Neural cell (in vitro differentiated cells): ENCODE measurements at regions not wholly inside any gene's neighbourhood (a gene's known extent, or its start where the extent isn't known, plus 50 kb on each side); places are given as distances from the start of the nearest gene placed in this dataset.
"Not testable (repeated sequence)": the region's sequence is repeated elsewhere in the genome, so short reads cannot be mapped to it uniquely, and the experiment has no call there.

Experiments
- H2AFZ ChIP-seq: fragments of 200-600, 300-800 bp; sonication (generic), shearing (Covaris generic); 2 replicates; pipeline ENCODE4 v1.6.0; 2014; ENCODE audit warnings: low read depth, mild to moderate bottlenecking, antibody characterized with exemption, low read length, moderate library complexity
- H3F3A ChIP-seq: fragments of 200-600 bp; shearing (Covaris generic); 2 replicates; pipeline ENCODE4 v1.6.1; 2016; ENCODE audit warnings: mild to moderate bottlenecking, moderate library complexity, mixed read lengths, antibody characterized with exemption, low read length; ENCODE audit not compliant: insufficient read depth, poor library complexity, severe bottlenecking
- H3K27ac ChIP-seq: fragments of 200-600, 300-800 bp; sonication (generic), shearing (Covaris generic); 2 replicates; pipeline ENCODE4 v1.5.1; 2014; ENCODE audit warnings: mild to moderate bottlenecking, low read length, moderate library complexity
- H3K27me3 ChIP-seq: fragments of 300-800, 200-600 bp; sonication (generic), shearing (Covaris generic); 2 replicates; pipeline ENCODE4 v1.6.0; 2014; ENCODE audit warnings: mild to moderate bottlenecking, low read depth, low read length, moderate library complexity; ENCODE audit not compliant: insufficient read depth
- H3K36me3 ChIP-seq: fragments of 300-800, 200-600 bp; sonication (generic), shearing (Covaris generic); 2 replicates; pipeline ENCODE4 v1.5.1; 2014; ENCODE audit warnings: mild to moderate bottlenecking, antibody characterized with exemption, low read length, moderate library complexity; ENCODE audit not compliant: insufficient read depth
- H3K4me2 ChIP-seq: fragments of 300-800, 200-600 bp; sonication (generic), shearing (Covaris generic); 2 replicates; pipeline ENCODE4 v1.6.0; 2014; ENCODE audit warnings: mild to moderate bottlenecking, low read length
- H3K4me3 ChIP-seq: fragments of 300-800, 200-600 bp; sonication (generic), shearing (Covaris generic); 2 replicates; pipeline ENCODE4 v1.5.1; 2014; ENCODE audit warnings: mild to moderate bottlenecking, low read length, moderate library complexity
- H3K79me2 ChIP-seq: fragments of 200-600 bp; shearing (Covaris generic); replicated peaks from 2 replicates; pipeline ENCODE4 v1.6.0; 2014; ENCODE audit warnings: mild to moderate bottlenecking, low read length, moderate library complexity; ENCODE audit not compliant: insufficient read depth
- H3K9ac ChIP-seq: fragments of 300-800, 200-600 bp; sonication (generic), shearing (Covaris generic); 2 replicates; pipeline ENCODE4 v1.6.1; 2016; ENCODE audit warnings: mild to moderate bottlenecking, low read length, mixed read lengths
- H3K9me2 ChIP-seq: fragments of 200-600 bp; shearing (Covaris generic); 2 replicates; pipeline ENCODE4 v1.6.1; 2016; ENCODE audit warnings: mild to moderate bottlenecking, low read length, mixed read lengths; ENCODE audit not compliant: insufficient read depth
- H3K9me3 ChIP-seq: fragments of 200-600, 300-800 bp; sonication (generic), shearing (Covaris generic); 2 replicates; pipeline ENCODE4 v1.6.1; 2016; ENCODE audit warnings: mild to moderate bottlenecking, mixed run types, low read length, moderate library complexity, mixed read lengths
- H4K20me1 ChIP-seq: fragments of 200-600 bp; shearing (Covaris generic); 2 replicates; pipeline ENCODE4 v1.6.1; 2016; ENCODE audit warnings: mild to moderate bottlenecking, mixed run types; ENCODE audit not compliant: insufficient read depth
- CTCF ChIP-seq: fragments of 450-650 bp; IDR thresholded peaks from 2 replicates; pipeline ENCODE4 v1.5.1; 2014; ENCODE audit warnings: antibody characterized with exemption, mild to moderate bottlenecking, moderate library complexity; ENCODE audit not compliant: poor library complexity, severe bottlenecking
- EP300 ChIP-seq: fragments of 450-650 bp; conservative IDR thresholded peaks from 2 replicates; pipeline ENCODE4 v1.6.1; 2014; ENCODE audit warnings: antibody characterized with exemption, mild to moderate bottlenecking, moderate library complexity; ENCODE audit not compliant: poor library complexity, severe bottlenecking
- EZH2 ChIP-seq: fragments of 200-600, 300-800 bp; shearing (Covaris generic), sonication (generic); IDR thresholded peaks from 2 replicates; pipeline ENCODE4 v1.6.1; 2014; ENCODE audit warnings: antibody characterized with exemption, low read length, borderline replicate concordance, mild to moderate bottlenecking; ENCODE audit not compliant: insufficient read depth, poor library complexity, severe bottlenecking
- MXI1 ChIP-seq: fragments of 450-650 bp; conservative IDR thresholded peaks from 2 replicates; pipeline ENCODE4 v1.6.1; 2014; ENCODE audit warnings: antibody characterized with exemption, mild to moderate bottlenecking; ENCODE audit not compliant: poor library complexity, severe bottlenecking
- POLR2AphosphoS5 ChIP-seq: IDR thresholded peaks from 2 replicates; pipeline ENCODE4 v1.6.1; 2012
- RAD21 ChIP-seq: fragments of 450-650 bp; conservative IDR thresholded peaks from 2 replicates; pipeline ENCODE4 v1.6.1; 2014; ENCODE audit warnings: antibody characterized with exemption, mild to moderate bottlenecking, moderate library complexity
- SMC3 ChIP-seq: fragments of 450-650 bp; conservative IDR thresholded peaks from 2 replicates; pipeline ENCODE4 v1.6.1; 2014; ENCODE audit warnings: antibody characterized with exemption, mild to moderate bottlenecking, moderate library complexity; ENCODE audit not compliant: poor library complexity
- TAF1 ChIP-seq: IDR thresholded peaks from 2 replicates; pipeline ENCODE4 v1.6.1; 2012; ENCODE audit warnings: low read depth
- TF ChIP-seq, protein P1 (sequence below): IDR thresholded peaks from 2 replicates; pipeline ENCODE4 v1.6.1; 2012; ENCODE audit warnings: borderline replicate concordance

- no peaks in the 10 kb centered on the region for H3K9me3 ChIP-seq
- no peak for TF ChIP-seq SMC3
- TF ChIP-seq CTCF = no peak
- TF ChIP-seq POLR2AphosphoS5 = no peak
- no peak for TF ChIP-seq EZH2
- TF ChIP-seq, protein P1, sequence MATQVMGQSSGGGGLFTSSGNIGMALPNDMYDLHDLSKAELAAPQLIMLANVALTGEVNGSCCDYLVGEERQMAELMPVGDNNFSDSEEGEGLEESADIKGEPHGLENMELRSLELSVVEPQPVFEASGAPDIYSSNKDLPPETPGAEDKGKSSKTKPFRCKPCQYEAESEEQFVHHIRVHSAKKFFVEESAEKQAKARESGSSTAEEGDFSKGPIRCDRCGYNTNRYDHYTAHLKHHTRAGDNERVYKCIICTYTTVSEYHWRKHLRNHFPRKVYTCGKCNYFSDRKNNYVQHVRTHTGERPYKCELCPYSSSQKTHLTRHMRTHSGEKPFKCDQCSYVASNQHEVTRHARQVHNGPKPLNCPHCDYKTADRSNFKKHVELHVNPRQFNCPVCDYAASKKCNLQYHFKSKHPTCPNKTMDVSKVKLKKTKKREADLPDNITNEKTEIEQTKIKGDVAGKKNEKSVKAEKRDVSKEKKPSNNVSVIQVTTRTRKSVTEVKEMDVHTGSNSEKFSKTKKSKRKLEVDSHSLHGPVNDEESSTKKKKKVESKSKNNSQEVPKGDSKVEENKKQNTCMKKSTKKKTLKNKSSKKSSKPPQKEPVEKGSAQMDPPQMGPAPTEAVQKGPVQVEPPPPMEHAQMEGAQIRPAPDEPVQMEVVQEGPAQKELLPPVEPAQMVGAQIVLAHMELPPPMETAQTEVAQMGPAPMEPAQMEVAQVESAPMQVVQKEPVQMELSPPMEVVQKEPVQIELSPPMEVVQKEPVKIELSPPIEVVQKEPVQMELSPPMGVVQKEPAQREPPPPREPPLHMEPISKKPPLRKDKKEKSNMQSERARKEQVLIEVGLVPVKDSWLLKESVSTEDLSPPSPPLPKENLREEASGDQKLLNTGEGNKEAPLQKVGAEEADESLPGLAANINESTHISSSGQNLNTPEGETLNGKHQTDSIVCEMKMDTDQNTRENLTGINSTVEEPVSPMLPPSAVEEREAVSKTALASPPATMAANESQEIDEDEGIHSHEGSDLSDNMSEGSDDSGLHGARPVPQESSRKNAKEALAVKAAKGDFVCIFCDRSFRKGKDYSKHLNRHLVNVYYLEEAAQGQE = no peak
- no peaks in the 10 kb centered on the region for H3K79me2 ChIP-seq
- no peak overlapping the region for H2AFZ ChIP-seq
- H3F3A ChIP-seq = no peaks in the 10 kb centered on the region
- no peaks in the 10 kb centered on the region for H3K27me3 ChIP-seq
- no peak overlapping the region for H3K9ac ChIP-seq
- no peak overlapping the region for H3K27ac ChIP-seq
- H4K20me1 ChIP-seq = no peaks in the 10 kb centered on the region
- no peak overlapping the region for H3K4me2 ChIP-seq
- no peaks in the 10 kb centered on the region for H3K36me3 ChIP-seq
- no peaks in the 10 kb centered on the region for H3K9me2 ChIP-seq
- no peak overlapping the region for H3K4me3 ChIP-seq
Observed at GRCh38 chr21:41611441-41611840, 103.5 kb upstream of the TMPRSS2 start.

- not testable (repeated sequence) for H4K20me1 ChIP-seq, H3K9me3 ChIP-seq, H3K9me2 ChIP-seq, H3F3A ChIP-seq, H2AFZ ChIP-seq, H3K36me3 ChIP-seq, H3K79me2 ChIP-seq, H3K27me3 ChIP-seq, H3K4me2 ChIP-seq, H3K4me3 ChIP-seq, H3K27ac ChIP-seq, H3K9ac ChIP-seq
Observed at GRCh38 chr21:41610840-41611115, 102.8 kb upstream of the TMPRSS2 start.

- no peaks in the 10 kb centered on the region for H3K9me3 ChIP-seq
- no peaks in the 10 kb centered on the region for H3K27me3 ChIP-seq
- H3K27ac ChIP-seq = no peak overlapping the region
- TF ChIP-seq TAF1 (no peak), RAD21 (no peak), EP300 (no peak), SMC3 (no peak), MXI1 (no peak), CTCF (no peak), POLR2AphosphoS5 (no peak), EZH2 (no peak)
- TF ChIP-seq, protein P1 = no peak
- no peak overlapping the region for H3K4me2 ChIP-seq
- H3K9ac ChIP-seq = no peak overlapping the region
- H4K20me1 ChIP-seq = no peaks in the 10 kb centered on the region
- H3F3A ChIP-seq = no peaks in the 10 kb centered on the region
- no peaks in the 10 kb centered on the region for H3K36me3 ChIP-seq
- H3K4me3 ChIP-seq = no peak overlapping the region
- no peaks in the 10 kb centered on the region for H3K9me2 ChIP-seq
- H3K79me2 ChIP-seq = no peaks in the 10 kb centered on the region
- H2AFZ ChIP-seq = no peak overlapping the region
Observed at GRCh38 chr21:41610042-41610839, 102.3 kb upstream of the TMPRSS2 start.
